GM12878 (cell line): ENCODE measurements at regions not wholly inside any gene's neighbourhood (a gene's known extent, or its start where the extent isn't known, plus 50 kb on each side); places are given as distances from the start of the nearest gene placed in this dataset.

ENCODE experiments used
- ATAC-seq: fragments of 200-7000 bp; cut with Tn5 transposase; 3 replicates; pipeline ENCODE4 v1.9.1; 2020; ENCODE audit warnings: mild to moderate bottlenecking, moderate library complexity
- BruUV-seq: library from RNA; stranded (reverse); fragments of 400-500 nt; replicated peaks from 2 replicates; lab custom pipeline; 2021; lab: Mats Ljungman, UMichigan
- CTCF ChIA-PET: fragments of 300-600 bp; sonication (Branson Sonifier 250); formaldehyde crosslinking; extraction: SDS; loops from one replicate; lab custom pipeline; 2021; ENCODE audit warnings: inconsistent platforms; lab: Yijun Ruan, JAX
- POLR2A ChIA-PET: fragments of 350-600 bp; formaldehyde crosslinking; extraction: SDS; loops from one replicate; lab custom pipeline; 2021; ENCODE audit warnings: inconsistent platforms; lab: Charles Lee
- RAD21 ChIA-PET: fragments of 300-600 bp; sonication (Branson Sonifier 250); formaldehyde crosslinking; loops from one replicate; lab custom pipeline; 2023; ENCODE audit warnings: antibody characterized with exemption; ENCODE audit not compliant: unreplicated experiment; lab: Charles Lee
- SMC1A ChIA-PET: fragments of 300-600 bp; sonication (Branson Sonifier 250); formaldehyde crosslinking; loops from one replicate; lab custom pipeline; 2023; ENCODE audit not compliant: unreplicated experiment, uncharacterized antibody; lab: Charles Lee
- DNase-seq: peaks from one replicate; pipeline ENCODE4 v3.0.0-alpha.2; 2011; ENCODE audit warnings: low read depth, low spot score
- FAIRE-seq: peaks from 3 replicates; lab custom pipeline; 2011; peaks lifted over from hg19 to GRCh38; lab: Jason Lieb, UNC
- H2AFZ ChIP-seq: 2 replicates; pipeline ENCODE4 v1.6.0; 2011; ENCODE audit warnings: low read depth, low read length, control low read depth; ENCODE audit not compliant: control insufficient read depth
- H3K27ac ChIP-seq: 2 replicates; pipeline ENCODE4 v1.5.1; 2011; ENCODE audit warnings: control low read depth; ENCODE audit not compliant: control insufficient read depth, insufficient read depth
- H3K27me3 ChIP-seq, 2 experiments: replicated peaks in 1 of 2; 2 replicates each; pipeline versions ENCODE4 v1.6.0 to v1.6.1; 2011; ENCODE audit warnings: low read length in 1 of 2; ENCODE audit not compliant: control insufficient read depth in 2 of 2, insufficient read depth in 2 of 2
- H3K36me3 ChIP-seq, 2 experiments: 2 replicates each; pipeline ENCODE4 v1.5.1; 2011; ENCODE audit warnings: low read length in 1 of 2; ENCODE audit not compliant: control insufficient read depth in 2 of 2, insufficient read depth in 2 of 2
- H3K4me1 ChIP-seq: 2 replicates; pipeline ENCODE4 v1.6.1; 2011; ENCODE audit warnings: mild to moderate bottlenecking, low read length, moderate library complexity, mixed read lengths; ENCODE audit not compliant: control insufficient read depth, insufficient read depth
- H3K4me2 ChIP-seq: 2 replicates; pipeline ENCODE4 v1.6.0; 2011; ENCODE audit warnings: control low read depth; ENCODE audit not compliant: control insufficient read depth, insufficient read depth
- H3K4me3 ChIP-seq: fragments of 200-600 bp; sonication (generic); 2 replicates; pipeline ENCODE4 v1.5.1; 2016
- H3K79me2 ChIP-seq: 2 replicates; pipeline ENCODE4 v1.6.0; 2011; ENCODE audit warnings: low read length; ENCODE audit not compliant: control insufficient read depth, insufficient read depth
- H3K9ac ChIP-seq: 2 replicates; pipeline ENCODE4 v1.8.0; 2011; ENCODE audit warnings: low read length, control low read depth, mixed read lengths; ENCODE audit not compliant: control insufficient read depth, insufficient read depth
- H3K9me3 ChIP-seq: replicated peaks from 3 replicates; pipeline ENCODE4 v1.5.1; 2011; ENCODE audit warnings: mild to moderate bottlenecking, low read length; ENCODE audit not compliant: control insufficient read depth, insufficient read depth
- H4K20me1 ChIP-seq: 2 replicates; pipeline ENCODE4 v1.6.0; 2011; ENCODE audit not compliant: control insufficient read depth, insufficient read depth
- ETV6 ChIP-seq, 2 experiments: fragments of 450-650 bp in 1 of 2; IDR thresholded peaks in 1 of 2; conservative IDR thresholded peaks in 1 of 2; 2 replicates each; pipeline ENCODE4 v1.6.1; 2014; ENCODE audit warnings: antibody characterized with exemption in 1 of 2, borderline replicate concordance in 1 of 2, low read depth in 1 of 2, mild to moderate bottlenecking in 1 of 2, moderate library complexity in 1 of 2
- HSF1 ChIP-seq: fragments of 150-350 bp; IDR thresholded peaks from 2 replicates; pipeline ENCODE4 v1.6.1; 2014; ENCODE audit warnings: mild to moderate bottlenecking, low read depth, low read length
- IRF3 ChIP-seq: fragments of 450-650 bp; IDR thresholded peaks from 2 replicates; pipeline ENCODE4 v1.6.1; 2014; ENCODE audit warnings: mild to moderate bottlenecking
- RCOR1 ChIP-seq: conservative IDR thresholded peaks from 2 replicates; pipeline ENCODE4 v1.6.1; 2012; ENCODE audit warnings: low read depth, low read length, improper control_type of control experiment
- RUNX3 ChIP-seq: IDR thresholded peaks from 2 replicates; pipeline ENCODE4 v1.6.1; 2012; ENCODE audit warnings: low read length, inconsistent platforms
- SP1 ChIP-seq: IDR thresholded peaks from one replicate; pipeline ENCODE4 v1.6.1; 2011; ENCODE audit warnings: low read depth, low read length
- TAF1 ChIP-seq: IDR thresholded peaks from 2 replicates; pipeline ENCODE4 v1.6.1; 2011; ENCODE audit warnings: mild to moderate bottlenecking, low read depth, low read length, borderline replicate concordance
- ZNF592 ChIP-seq: fragments of 450-650 bp; IDR thresholded peaks from 2 replicates; pipeline ENCODE4 v1.6.1; 2017; ENCODE audit warnings: mild to moderate bottlenecking, moderate library complexity
- WGBS: methylation state at CpG from one replicate; pipeline ENCODE4 v1.1.6; 2016; ENCODE audit warnings: low lambda C conversion rate; ENCODE audit not compliant: insufficient replicate concordance, insufficient coverage; ENCODE audit errors: missing lambda C conversion rate; 5-methylcytosine and 5-hydroxymethylcytosine counted together
- in situ Hi-C: fragments of 300-500 bp; cut with MboI; formaldehyde crosslinking; loops from 9 replicates; pipeline ENCODE4 v1.14.3; 2018; ENCODE audit warnings: mixed read lengths
- intact Hi-C: fragments of 100-400 bp; cut with micrococcal nuclease; formaldehyde crosslinking; loops from one replicate; pipeline ENCODE4 v1.14.2; 2022; ENCODE audit not compliant: unreplicated experiment

- Histone ChIP-seq H3K79me2 (no peaks in the 10 kb centered on the region), H3K4me2 (no peak overlapping the region), H3K9ac (no peak overlapping the region), H3K36me3 (no peaks in the 10 kb centered on the region), H3K27ac (no peak overlapping the region), H2AFZ (no peak overlapping the region), H3K27me3 (no peaks in the 10 kb centered on the region), H3K4me3 (no peak overlapping the region), H3K4me1 (peaks cover 9% of the 10 kb centered on the region), H4K20me1 (no peaks in the 10 kb centered on the region), H3K9me3 (no peaks in the 10 kb centered on the region; the same call in 2 of the 3 replicates)
- no peak for DNase-seq
- ChIA-PET POLR2A (no interaction called here), SMC1A (no interaction called here), RAD21 (no interaction called here), CTCF (no interaction called here)
- TF ChIP-seq SP1 = no peak
- no peak for TF ChIP-seq HSF1
- no peak for TF ChIP-seq IRF3
- no peak for TF ChIP-seq ZNF592
- no peak for TF ChIP-seq RCOR1
- no peak for TF ChIP-seq ETV6 (conservative IDR thresholded peaks at IDR 0.05 in 1 of 2, IDR thresholded peaks at IDR 0.05 in 1 of 2; ENCODE audit: borderline replicate concordance in 1 of 2, low read depth in 1 of 2)
- no peak for TF ChIP-seq RUNX3
- TF ChIP-seq TAF1 = no peak
- 83% methylated on average over 1 of the region's 1 CpG for WGBS
- intact Hi-C loops (no loop called here), in situ Hi-C loops (no loop called here)
- no peak for FAIRE-seq
- BruUV-seq = no TSS peak
- ATAC-seq = no peak
These were observed 176.8 kb upstream of the SETBP1 start for GRCh38 chr18:44503854-44504253.
